ENCODE measurements at regions not wholly inside any gene's neighbourhood (a gene's known extent, or its start where the extent isn't known, plus 50 kb on each side); places are given as distances from the start of the nearest gene placed in this dataset.

DNA sequence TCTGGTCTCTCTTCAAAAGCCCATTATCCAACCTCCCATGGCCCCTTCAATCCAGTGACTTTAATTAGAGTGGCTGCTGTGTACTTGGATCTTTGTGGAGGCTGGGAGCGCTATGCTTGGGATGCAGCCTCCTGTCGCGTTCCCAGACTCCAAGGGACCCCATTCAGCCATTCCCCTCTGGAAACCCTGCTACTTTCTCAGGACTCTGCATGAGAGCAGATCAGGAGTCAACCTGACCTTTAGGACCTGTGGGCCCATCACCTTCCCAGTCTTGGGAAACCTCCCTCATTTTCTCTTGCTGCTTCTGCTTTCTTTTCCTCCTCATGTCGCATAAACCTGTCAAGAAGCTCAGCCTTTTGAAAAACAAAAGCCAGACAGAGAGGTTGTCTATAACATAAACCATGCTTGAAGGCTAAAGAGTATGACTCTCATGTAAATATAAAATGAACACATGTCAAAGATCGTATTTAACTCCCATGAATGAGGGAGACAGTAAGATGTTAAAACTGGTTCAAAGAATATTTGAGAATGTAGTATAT, 143.1 kb upstream of the PELI1 start:
- DNase-seq, result no peak

DNA sequence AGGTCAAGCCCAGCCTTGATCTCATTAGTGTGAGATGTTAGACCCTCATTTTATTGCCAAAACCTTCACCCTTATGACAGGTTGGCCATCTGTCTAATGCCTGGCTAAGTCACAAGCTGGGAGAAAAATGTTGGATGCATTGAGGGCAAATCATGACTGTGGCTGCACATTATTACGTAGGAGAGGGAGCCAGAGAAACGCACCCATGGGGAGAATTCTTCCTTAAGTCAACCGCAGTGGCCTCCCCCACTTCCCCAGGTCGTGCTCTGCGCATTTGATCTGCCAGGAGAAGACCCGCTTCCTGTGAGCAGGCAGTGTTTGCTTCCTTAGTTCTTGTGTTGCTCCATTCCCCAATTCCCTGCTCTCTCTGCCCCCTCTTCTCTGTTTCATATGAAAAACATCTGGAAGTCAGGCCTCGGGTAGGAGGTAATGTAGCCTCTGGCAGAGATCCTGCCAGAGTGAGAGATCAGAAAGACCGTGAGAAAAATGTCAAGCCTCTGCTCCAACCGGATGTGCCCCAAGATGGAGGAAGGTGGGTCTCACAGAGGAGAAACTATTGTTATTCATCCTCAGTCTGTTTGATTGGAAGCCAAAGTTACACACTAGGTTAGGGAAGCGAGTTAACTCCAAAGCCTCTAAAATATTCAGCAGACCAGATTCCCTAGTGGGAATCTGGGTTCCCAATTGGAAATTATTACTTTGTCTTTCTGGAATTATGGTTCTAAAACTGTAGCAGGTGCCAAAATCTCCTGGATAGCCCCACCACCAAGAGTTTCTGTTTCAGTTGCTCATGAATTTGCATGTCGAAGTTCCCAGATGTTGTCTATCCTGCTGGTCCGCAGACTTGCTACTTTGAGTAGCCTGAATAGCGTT, 144.3 kb upstream of the PELI1 start:
- no peak for DNase-seq

DNA sequence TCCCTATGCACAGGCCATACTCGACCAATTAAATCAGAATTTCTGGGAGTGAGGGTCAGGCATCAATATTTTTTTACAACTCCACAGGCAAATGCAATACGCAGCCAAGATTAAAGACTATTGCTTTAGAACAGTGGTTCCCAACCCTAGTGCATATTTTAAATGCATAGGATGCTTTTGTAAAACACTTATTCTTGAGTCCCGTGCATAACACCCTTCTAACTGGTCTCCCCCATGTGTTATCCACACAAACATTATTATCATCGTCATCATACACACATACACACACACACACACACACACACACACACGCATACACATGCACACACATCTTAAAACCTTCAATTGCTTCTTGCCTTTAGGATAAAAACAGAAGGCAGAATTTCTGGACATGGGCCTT, 145.0 kb upstream of the PELI1 start:
- DNase-seq, result no peak

DNA sequence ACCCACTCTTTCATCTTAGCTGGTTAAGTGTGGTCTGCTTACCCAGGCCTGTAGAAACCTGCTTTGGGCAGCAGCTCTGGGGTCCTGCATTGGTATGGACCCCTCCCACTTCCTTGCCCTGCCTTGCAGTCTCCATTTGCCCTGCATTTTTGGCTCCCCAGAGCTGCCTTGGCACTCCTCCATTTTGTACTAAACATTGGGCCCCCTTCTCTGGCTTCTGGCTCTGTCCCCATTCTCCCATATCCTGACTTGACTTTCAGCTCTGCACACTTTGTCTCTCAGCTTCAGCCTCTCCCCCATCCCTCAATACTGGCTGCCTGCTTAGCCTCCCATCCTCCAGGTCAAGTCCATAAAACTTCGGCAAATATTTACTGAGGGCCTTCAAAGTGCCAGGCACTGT, 145.5 kb upstream of the PELI1 start:
- no peak for DNase-seq

DNA sequence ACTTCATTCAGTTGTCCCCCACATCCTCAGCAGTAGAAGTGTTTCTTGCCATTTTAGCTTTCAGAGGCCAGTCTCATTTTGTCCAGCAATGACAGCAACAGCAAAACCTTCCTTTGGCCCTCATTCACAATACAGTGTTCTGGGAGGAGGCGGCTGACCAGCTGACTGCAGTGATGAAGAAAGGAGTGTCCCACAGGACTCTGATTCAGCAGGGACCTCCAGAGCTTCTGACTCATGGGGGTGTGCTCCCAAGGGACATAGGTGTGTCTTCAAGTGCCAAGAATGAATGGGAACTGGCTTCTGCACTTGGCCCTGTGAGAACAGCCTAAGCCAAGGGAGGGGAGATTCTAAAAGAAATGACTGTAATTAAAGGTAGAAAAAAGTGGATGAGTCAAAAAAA, 147.0 kb upstream of the PELI1 start:
- DNase-seq, result no peak

DNA sequence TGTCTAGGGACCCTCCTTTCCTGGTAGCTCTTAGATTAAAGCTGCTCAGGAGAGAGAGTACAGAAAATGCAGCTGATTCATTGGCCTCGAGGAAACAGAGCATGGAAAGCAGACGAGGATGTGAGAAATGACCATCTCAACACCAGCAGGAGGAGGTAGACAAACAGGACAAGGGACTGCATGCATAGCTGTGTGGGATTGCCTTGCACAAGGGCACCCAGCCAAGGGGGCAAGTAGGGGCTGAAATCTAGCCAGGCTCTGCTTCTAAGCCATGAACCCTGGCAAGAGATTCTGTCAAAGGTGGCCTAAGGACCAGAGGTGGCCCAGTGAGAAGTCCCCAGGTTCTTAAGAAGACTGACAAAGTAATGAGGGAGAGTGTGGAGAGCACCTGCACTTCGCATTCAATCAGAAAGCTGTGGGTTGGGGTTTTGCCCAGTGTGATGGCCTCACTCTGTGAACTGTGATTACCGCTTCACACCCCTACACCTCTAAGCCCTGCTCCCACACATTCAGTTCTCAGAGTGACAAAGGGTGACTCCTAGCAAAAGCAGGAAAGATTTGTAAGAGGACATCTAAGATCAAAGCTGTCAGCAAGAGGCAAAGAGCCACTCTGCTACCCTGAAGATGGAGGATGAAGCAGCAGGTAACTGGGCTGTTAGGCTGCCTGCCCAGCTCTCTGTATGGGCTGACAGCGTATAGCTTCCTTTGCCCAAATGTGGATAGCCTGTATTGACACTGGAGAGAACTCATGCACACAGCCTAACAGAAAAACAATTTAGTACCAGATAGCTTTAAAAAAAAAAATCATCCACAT, 151.3 kb upstream of the PELI1 start:
- no peak for DNase-seq

DNA sequence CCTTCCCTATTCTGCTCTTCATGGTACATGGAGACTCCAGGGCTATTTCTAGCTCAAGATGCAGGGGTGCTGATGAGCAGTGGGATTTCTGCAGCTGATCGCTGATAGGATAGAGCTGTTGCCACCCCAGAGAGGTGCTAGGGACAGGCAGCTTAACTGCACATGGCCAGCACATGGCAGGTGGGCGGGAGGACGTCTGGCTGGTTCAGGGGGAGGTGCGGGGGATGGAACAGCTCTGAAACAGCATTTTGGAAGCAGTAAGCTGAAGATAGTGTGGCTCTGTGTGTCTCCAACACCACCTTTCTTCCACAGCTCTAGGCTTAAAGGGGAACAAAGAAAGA, 151.9 kb upstream of the PELI1 start:
- no peak for DNase-seq

DNA sequence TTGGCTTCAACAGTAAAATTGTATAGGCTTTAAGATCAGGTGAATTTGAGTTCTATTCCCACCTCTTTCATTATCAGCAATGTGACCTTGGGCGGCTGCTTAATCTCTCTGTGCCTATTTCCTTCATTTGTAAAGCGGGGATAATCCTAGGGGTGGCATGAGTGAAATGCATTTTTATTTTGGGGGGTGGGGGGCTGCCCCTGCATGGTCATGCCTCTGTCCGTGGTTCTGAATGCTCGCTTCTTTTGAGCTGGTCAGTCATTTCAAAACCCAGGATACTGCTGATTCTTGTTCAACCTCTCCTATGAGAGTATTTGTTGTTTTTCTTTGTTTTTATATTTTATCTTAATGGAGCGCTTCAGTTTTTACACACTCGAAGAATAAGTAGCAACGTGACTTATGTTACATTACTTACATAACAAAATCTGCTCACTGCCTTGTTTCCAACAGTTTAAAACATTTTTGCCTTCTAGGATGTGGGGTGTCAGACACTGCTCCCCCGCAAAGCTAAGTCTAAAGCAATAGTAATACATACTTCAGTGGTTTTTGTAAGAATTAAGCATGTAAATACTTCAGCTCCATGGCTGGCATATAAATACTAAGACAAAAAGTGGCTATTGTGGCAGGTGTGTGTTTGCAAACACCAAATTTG, 152.6 kb upstream of the PELI1 start:
- DNase-seq, result no peak

DNA sequence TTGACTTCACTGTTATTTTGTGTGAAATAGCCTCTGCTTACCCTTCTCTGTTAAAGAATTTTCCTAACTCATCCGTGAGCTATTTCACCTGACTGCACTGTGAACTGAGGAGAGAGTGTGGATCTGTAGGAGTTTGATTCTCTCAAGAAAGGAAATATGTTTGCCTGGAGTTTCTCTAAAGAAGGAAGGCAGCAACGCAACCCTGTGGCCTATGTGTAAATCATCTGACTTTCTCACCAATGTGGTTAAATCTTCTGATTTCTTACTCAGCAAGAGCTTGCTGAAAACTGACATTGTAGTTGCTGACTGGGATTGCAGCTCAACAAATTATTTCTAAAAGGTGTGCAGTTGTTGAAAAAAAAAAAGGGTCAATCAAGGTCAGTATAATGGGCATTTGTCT, 153.9 kb upstream of the PELI1 start:
- no peak for DNase-seq

DNA sequence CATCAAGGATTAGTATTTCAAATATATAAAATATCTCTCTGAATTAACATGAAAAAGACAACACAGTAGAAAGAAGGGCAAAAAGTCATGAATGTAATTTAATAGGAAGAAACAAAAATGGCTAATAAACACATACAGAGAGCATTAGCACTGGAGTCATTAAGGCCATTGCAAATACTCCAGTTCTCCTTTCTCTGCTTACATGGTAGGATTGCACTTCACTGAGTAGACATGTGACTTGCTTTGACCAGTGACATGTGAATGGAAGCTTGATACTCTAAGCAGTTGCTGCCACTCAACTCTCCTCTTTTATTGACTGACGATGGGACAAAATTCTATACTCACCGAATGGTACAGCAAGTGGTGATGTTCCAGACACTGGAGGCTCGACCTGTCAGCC, 153.9 kb upstream of the LGALSL start:
- DNase-seq, result no peak

DNA sequence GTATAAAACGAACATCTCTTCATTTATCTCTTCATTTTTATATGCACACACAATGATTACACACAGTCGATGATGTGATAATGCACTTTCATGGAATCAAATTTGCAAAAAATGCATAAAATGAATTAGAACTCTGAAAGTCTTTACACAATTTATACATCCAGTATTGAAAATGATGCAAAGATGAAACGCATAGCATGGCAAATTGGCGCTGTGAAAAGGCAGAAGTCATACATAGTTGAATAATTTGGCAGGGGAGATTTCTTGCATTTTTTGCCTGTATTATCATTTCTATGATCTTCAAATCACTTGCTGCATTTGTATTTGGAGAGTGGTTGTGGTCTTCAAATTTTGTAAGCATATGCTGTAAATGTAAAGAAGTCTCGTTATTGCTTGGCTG, 150.7 kb upstream of the LGALSL start:
- no peak for DNase-seq

DNA sequence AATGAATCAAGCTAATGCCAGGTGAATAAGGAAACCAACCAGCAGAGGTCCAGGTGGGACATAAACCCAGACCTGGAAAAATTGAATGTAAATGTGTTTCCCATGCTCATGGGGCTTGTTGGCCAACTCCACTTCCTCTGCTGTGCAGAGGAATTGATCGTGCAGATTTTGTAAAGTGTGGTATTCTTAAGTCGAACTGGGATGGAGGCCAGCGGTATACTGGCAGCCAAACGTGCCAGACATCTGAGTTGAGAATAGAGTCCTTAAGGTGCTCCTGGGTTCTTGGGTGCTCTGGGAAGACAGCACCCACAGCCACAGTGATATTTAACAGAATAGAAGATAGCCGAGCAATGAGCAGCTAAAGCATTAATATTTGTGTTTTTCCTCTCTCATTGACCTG, 146.5 kb upstream of the LGALSL start:
- no peak for DNase-seq

DNA sequence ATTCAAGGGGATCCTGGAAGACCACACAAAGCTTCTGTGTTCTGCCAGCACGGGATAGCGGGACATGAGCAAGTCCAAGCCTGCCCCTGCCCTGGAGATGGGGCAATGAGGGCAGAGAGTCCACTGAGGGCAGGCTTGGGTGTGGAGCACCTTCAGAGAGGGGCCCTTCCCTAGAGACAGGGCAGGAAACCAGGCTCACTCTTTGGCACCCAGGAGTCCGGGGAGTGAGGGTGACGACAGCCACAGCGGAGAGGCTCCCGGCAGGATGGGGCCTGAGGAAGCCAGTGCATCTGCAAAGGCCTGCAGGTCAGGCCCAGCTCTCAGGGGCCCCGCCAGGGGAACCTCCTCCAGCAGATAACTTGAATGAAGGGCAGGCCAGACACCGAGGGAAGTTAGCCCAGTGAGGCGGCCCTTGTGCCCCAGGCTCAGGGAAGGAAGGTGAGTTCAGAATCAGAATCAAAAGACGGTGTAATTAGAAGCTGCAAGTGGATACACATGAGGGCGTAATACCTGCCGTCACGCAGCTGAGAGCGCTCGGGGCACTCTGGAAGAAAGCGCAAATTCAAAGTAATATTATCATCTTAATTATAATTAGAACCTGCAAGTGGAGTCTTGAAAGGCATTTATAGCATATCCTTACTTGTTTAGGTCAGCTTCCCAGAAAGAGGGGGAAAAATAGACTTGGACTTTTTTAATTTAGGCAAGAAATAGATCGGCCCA, 142.6 kb upstream of the LGALSL start:
- DNase-seq, result no peak

DNA sequence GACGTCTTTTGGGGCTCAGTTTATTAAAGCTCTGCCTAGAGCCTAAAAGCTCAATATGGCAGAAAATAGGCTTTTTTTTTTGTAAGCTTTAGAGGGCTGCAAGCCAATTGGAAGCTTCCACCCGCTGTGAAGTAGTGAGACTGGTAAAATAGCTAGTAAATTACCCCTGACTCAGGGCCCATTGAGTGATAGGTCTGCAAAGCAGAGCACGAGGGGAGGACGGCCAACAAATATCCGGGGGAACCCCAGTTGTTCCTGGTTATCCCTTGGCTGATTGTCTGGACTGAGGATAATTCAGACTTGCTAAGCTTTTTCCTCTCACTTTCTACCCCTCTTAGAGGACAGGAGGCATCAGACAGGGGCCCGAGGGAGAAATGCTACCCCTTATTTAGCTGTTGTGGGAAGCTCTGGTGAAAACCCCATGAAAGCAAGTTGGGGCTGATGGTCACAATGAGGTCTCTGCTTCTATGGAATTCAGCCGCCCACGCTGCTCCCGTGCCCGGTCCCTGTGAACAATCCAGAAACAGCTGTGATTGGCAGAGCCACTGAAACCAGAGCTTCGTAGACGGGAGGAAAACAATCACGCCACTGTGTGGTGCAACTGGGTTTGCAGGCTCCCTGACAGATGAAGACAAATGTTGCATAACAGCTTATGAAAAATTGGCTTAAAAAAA, 141.9 kb upstream of the LGALSL start:
- DNase-seq, result no peak

DNA sequence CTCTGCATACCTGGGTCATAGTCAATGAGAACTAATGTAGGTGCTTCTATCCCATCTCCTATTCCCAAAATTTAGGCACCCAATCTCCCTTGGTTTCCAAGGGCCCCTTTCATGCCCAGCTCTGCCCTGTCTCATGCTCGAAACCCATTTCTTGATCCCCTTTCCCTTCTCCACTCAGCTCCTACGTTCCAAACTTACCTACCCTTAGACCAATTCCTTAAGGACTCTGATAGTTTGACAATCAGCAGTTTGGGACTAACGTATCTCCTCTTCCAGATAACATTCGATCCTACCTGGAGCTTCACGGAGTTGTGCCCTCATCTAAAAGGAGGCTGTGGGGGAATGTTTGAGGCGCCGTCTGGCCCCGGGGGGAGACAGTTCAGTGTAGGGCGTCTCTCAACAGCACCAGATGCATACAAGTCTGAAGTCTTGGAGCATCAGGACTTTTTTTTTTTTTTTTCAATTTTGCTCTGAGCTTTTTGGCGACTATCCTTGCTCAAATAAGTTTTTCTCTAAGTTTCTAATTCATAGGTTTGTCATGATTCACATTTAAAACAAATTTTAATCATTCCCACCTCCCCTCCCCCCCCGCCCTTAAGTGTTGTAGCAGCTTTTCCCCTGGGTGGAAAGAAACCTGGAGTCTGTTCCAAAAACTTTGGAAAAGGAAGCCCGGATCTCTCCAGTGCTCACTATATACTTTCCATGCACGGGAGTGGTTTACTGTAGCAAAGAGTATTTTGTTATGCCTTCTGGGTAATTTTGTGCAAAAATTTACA, 141.2 kb upstream of the LGALSL start:
- no peak for DNase-seq

DNA sequence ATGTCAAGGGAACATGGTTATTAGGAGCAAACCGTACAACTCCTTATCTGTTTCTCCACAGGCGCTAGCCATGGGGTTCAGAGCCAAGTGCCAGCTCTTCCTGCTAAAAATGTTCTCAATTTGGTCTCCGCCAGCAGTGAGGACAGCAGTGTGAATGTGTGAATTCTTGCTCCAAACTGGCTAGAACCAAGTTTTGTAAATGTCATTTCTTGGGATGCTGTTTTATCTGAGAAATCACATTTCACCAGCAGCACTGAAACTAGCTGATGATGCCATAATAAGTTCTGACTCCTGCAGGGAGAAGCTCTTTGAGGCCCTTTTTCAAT, 140.6 kb upstream of the LGALSL start:
- DNase-seq, result no peak

DNA sequence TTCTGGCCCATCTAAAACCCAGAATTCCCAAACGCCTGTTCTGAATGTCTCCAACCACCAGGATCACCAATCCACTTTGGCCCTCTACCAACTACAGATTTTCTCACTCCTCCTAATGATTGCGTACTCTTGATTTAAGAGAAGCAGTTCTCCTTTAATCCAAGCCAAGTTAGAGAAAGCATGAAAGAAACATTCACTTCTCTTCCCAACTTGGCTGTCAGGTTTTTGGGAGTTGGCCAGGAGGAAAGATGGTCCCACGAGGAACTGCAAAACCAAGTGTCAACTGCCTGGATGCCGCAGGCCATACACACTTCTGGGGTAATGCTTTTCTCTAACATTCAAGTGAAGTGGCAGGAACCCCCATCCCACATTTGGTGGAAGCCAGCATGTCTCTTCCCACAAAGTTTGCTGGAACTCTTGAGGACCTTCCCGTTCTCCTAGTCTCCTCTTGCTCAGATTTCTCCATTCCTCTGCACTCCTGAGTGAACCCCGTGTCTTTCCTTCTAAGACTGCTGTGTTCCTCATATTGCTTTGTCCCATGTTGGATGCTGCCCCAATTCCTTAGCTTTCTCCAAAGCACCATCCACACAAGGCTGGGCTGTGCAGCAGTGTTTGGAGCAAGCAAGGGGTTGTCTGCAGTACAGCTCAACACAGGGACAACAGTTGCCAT, 138.5 kb upstream of the LGALSL start:
- no peak for DNase-seq

DNA sequence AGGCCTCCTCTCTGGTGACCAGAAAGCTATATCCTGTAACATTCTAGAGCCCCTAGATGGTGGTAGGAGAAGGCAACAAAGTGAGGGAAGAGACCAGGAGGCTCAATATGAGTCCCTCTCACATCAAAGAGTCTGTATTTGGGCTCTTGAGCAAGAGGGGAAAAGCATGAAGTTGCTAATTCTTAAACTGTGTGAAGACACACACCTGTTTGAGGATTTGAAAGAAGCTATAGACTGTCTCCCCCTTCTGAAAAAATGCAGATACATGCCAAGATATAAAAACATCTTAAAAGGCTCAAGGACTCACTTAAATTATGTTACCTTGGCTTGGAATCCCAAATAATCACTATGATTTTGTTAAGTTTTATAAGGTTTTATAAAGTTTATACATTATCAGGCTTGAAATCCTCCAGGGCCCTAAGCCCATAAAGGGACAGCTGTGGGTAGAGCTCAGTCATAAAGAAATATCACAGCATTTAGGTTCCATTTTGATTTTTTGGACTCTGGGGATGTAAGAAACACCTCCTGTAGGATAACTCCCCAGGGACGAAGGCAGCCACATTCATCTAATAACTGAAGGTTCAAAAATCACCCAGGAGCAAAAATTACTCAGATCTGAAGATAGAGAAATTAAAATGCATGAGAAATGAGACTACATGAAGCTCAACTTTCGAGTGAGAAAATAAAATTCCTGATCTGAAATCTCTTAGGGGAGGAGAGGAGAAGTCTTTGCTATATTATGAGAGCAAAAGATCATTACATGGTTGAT, 136.1 kb upstream of the LGALSL start:
- DNase-seq, result no peak

DNA sequence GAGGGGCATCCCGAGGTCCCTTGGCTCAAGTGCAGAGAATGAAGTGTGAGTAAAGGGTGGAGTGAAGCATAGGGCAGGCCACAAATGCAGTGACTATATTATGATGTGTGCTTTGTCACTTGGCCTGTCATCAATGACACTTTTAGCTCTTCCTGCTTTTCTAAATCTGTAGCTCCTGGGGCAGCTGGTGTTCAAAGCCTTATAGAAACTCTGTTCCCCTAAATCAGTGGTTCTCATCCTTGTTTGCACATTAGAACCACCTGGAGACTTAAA, 135.6 kb upstream of the LGALSL start:
- DNase-seq, result no peak

DNA sequence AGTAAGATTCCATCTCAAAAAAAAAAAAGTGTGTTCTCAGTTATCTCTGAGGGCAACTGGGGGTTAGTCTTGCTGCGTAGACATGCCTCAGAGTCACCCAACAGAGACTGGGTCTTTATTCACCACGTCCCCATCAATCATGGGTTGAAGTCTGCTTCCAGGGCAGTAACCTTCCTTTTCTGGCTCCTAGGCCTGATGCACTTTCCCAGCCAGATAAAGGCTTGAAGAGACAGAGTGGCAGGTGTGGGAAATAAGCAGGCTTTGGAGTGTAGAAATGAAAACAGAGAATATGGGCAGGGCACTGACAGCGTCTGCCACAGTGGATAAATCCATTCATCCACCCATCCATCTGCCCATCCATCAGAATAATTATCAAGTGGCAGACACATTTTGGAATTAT, 134.1 kb upstream of the LGALSL start:
- no peak for DNase-seq

DNA sequence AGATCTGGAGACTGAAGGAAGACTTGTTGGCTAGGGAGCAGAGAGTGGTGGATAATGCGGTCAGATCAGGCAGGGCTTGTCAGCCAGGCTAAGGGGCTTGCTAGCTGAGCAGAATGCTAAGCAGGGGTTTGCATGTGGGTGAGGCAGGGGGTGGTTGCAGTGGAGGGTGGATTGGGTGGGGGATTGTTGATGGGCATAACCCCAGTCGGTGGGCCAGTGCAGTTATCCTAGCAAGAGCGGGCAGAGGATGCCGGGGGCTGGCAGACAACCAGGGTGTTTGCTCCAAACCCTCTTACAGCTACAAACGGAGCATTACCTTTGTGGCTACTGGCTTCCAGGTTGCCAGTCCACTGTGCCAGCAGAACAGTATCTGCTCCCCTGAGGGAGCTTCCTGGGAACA, 131.5 kb upstream of the LGALSL start:
- DNase-seq, result no peak

Measured in NCI-H2081 treated with DMSO at 0.1 percent for 48 hours (cell line).